Breast epithelium (tissue), 3 donors: ENCODE measurements at regions not wholly inside any gene's neighbourhood (a gene's known extent, or its start where the extent isn't known, plus 50 kb on each side); places are given as distances from the start of the nearest gene placed in this dataset.

Experiments
- CTCF ChIP-seq, 3 donors: fragments of 450-650 bp; IDR thresholded peaks; one replicate each; pipeline ENCODE4 v1.5.1; 2016 to 2017; ENCODE audit warnings: antibody characterized with exemption in 3 of 3, mild to moderate bottlenecking in 3 of 3, moderate library complexity in 3 of 3
- POLR2A ChIP-seq: fragments of 450-650 bp; IDR thresholded peaks from one replicate; pipeline ENCODE4 v1.6.1; 2016; ENCODE audit warnings: antibody characterized with exemption, mild to moderate bottlenecking, moderate library complexity

- TF ChIP-seq POLR2A = no peak
- TF ChIP-seq CTCF (IDR thresholded peaks at IDR 0.05) = no peak
Observed at GRCh38 chr1:221804303-221804702, 62.4 kb upstream of the DUSP10 start.
